ENCODE measurements at regions not wholly inside any gene's neighbourhood (a gene's known extent, or its start where the extent isn't known, plus 50 kb on each side); places are given as distances from the start of the nearest gene placed in this dataset.
"Not testable (repeated sequence)": the region's sequence is repeated elsewhere in the genome, so short reads cannot be mapped to it uniquely, and the experiment has no call there.

DNA sequence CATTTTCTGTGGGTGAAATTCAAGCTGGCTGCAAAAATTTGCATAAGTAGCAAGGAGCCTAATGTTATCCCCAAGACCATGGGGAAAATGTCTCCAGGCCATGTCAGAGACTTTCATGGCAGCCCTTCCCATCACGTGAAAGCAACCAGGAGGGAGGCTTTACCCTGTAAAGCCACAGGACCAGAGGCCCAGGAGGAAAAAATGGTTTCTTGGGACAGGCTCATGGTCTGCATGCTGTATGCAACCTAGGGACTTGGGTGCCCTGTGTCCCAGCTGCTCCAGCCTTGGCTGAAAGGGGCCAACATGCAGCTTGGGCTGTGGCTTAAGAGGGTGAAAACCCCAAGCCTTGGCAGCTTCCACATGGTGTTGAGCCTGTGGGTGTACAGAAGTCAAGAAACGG, 489.3 kb downstream of the PRR16 start:
- in situ Hi-C loops (cut with MboI; ENCODE audit: low sequenced_read_pairs); dilution Hi-C loops (cut with HindIII; ENCODE audit: low sequenced_read_pairs, unreplicated experiment); H2AFZ ChIP-seq (replicated peaks; ENCODE audit: low read length, poor library complexity); H3K27ac ChIP-seq (ENCODE audit: insufficient read depth, low read length); H3K4me1 ChIP-seq (ENCODE audit: control insufficient read depth, insufficient read depth, low read length); H4K91ac ChIP-seq (ENCODE audit: insufficient read depth, low read depth, low read length); intact Hi-C loops (cut with micrococcal nuclease); H2AK5ac ChIP-seq (ENCODE audit: low read depth, low read length); H4K20me1 ChIP-seq (ENCODE audit: insufficient read depth, low read length); H3K4ac ChIP-seq (ENCODE audit: low read depth, low read length); H3K27me3 ChIP-seq (ENCODE audit: control insufficient read depth, insufficient read depth, low read length); H3K36me3 ChIP-seq (ENCODE audit: control insufficient read depth, insufficient read depth, low read length); H3K9me1 ChIP-seq (ENCODE audit: insufficient read depth, low read length); CTCF ChIA-PET; DNase-seq; BruUV-seq (replicated peaks); H3K9ac ChIP-seq (ENCODE audit: low read depth, low read length); H2BK5ac ChIP-seq (ENCODE audit: low read depth, low read length, poor library complexity, severe bottlenecking); H2BK120ac ChIP-seq (ENCODE audit: low read depth, low read length); ATAC-seq (ENCODE audit: low read depth); H3K4me3 ChIP-seq (ENCODE audit: insufficient read depth, low read depth, low read length); H3K79me1 ChIP-seq (ENCODE audit: low read depth in 1 of 2, low read length in 2 of 2); POLR2A ChIA-PET (ENCODE audit: unreplicated experiment); H2BK20ac ChIP-seq (ENCODE audit: low read depth, low read length); H4K5ac ChIP-seq (ENCODE audit: low read depth, low read length); H2AK9ac ChIP-seq (replicated peaks; ENCODE audit: low read depth, low read length, poor library complexity); H4K8ac ChIP-seq (ENCODE audit: low read depth in 2 of 2, low read length in 2 of 2); H3K14ac ChIP-seq (replicated peaks; ENCODE audit: low read depth, low read length); H3K23ac ChIP-seq (ENCODE audit: low read depth, low read length); H3K4me2 ChIP-seq (ENCODE audit: low read depth, low read length); H2BK15ac ChIP-seq (ENCODE audit: low read depth, low read length); H3K18ac ChIP-seq (ENCODE audit: low read depth, low read length); H3K9me3 ChIP-seq (ENCODE audit: control insufficient read depth, insufficient read depth, low read length); H3K56ac ChIP-seq (ENCODE audit: extremely low read depth, insufficient read depth, low read length): not testable (repeated sequence)
- whole genome bisulfite sequencing, 2 experiments (ENCODE audit: extremely low coverage in 2 of 2, insufficient read length in 1 of 2) = no CpG with 5 or more reads among the region's 2 CpGs

All from IMR-90 (cell line).